ENCODE measurements at regions not wholly inside any gene's neighbourhood (a gene's known extent, or its start where the extent isn't known, plus 50 kb on each side); places are given as distances from the start of the nearest gene placed in this dataset.

DNA sequence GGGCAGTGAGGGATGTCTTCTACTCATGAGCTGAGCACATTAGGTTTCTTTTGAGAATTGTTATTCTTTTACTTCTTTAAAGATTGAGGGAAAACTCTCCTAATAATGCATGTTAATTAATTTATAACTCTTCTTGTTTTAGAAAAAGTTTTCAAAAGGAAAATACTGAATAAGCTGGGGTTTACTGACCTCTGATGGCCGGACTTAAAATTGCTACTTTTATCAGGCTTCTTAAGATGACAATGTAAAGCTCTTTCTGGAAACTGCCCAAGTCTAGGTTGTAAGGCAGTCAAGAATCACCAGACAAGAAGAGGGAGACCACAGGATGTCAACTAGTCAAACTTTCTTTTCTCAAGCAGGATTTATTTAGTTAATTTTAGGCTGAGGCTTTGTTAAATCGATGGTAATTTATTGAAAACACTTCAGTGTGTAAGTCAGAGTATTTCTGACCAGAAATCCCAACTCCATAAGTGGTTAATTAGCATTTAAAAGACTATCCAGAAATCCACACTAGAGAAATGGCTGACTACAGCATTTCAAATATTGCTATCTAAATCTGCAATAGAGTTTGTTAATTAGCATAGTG is 82.1 kb downstream of the AVPR1A start:
- Histone ChIP-seq H3K4me1 (ENCODE audit: control insufficient read depth in 5 of 5, insufficient read depth in 5 of 5, low read length in 5 of 5) (peaks cover 0 to 3% (median 1%) of the 10 kb centered on the region in 5 donors), H3K27ac (ENCODE audit: low read depth in 1 of 2, low read length in 1 of 2) (no peak overlapping the region), H3K9ac (ENCODE audit: insufficient read depth in 1 of 2, low read length in 2 of 2) (no peak overlapping the region), H3K36me3 (ENCODE audit: control insufficient read depth in 4 of 4, insufficient read depth in 4 of 4, low read length in 4 of 4) (no peaks in the 10 kb centered on the region), H3K9me3 (ENCODE audit: control insufficient read depth in 4 of 4, insufficient read depth in 3 of 4, low read length in 3 of 4) (no peaks in the 10 kb centered on the region), H3K27me3 (ENCODE audit: control insufficient read depth in 3 of 3, insufficient read depth in 3 of 3, low read length in 2 of 3) (peaks cover 0 to 40% (median 0%) of the 10 kb centered on the region in 3 donors), H3K4me3 (no peak overlapping the region)
- ATAC-seq (ENCODE audit: insufficient read depth, low FRiP score), result no peak
- 3 to 5% methylated on average over 2 of the region's 2 CpGs for WGBS, 2 donors
- TF ChIP-seq, protein P1, sequence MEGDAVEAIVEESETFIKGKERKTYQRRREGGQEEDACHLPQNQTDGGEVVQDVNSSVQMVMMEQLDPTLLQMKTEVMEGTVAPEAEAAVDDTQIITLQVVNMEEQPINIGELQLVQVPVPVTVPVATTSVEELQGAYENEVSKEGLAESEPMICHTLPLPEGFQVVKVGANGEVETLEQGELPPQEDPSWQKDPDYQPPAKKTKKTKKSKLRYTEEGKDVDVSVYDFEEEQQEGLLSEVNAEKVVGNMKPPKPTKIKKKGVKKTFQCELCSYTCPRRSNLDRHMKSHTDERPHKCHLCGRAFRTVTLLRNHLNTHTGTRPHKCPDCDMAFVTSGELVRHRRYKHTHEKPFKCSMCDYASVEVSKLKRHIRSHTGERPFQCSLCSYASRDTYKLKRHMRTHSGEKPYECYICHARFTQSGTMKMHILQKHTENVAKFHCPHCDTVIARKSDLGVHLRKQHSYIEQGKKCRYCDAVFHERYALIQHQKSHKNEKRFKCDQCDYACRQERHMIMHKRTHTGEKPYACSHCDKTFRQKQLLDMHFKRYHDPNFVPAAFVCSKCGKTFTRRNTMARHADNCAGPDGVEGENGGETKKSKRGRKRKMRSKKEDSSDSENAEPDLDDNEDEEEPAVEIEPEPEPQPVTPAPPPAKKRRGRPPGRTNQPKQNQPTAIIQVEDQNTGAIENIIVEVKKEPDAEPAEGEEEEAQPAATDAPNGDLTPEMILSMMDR (IDR thresholded peaks at IDR 0.05; ENCODE audit: control extremely low read depth, extremely low read depth), result peak; percentile 12
- peak in 2 of 3 donors; percentile 74 to 88 for DNase-seq

DNA sequence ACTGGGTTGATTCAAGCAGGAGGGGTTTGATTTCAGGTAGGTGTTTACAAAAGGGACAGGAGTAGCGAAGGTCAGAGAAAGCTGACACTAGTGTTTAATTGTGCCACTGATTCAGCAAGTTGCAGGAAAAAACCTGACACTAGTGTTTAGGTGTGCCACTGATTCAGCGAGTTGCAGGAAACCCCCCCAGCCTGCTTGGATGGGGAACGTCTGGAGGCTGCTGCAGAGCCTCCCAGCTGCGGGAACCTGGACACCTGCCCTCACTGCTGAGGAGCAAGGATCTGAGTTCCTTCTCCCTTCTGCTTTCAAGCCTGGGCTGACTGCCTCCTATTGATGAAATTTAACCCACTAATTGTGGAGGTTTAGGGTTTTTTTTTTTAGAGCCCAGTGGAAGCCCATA is 84.2 kb downstream of the AVPR1A start:
- Histone ChIP-seq H3K27me3 (ENCODE audit: control insufficient read depth in 3 of 3, insufficient read depth in 3 of 3, low read length in 2 of 3) (peaks cover 0 to 46% (median 0%) of the 10 kb centered on the region in 3 donors), H3K4me1 (ENCODE audit: control insufficient read depth in 5 of 5, insufficient read depth in 5 of 5, low read length in 5 of 5) (peaks cover 0 to 3% (median 1%) of the 10 kb centered on the region in 5 donors), H3K9me3 (ENCODE audit: control insufficient read depth in 4 of 4, insufficient read depth in 3 of 4, low read length in 3 of 4) (no peaks in the 10 kb centered on the region), H3K4me3 (no peak overlapping the region), H3K27ac (ENCODE audit: low read depth in 1 of 2, low read length in 1 of 2) (no peak overlapping the region), H3K9ac (ENCODE audit: insufficient read depth in 1 of 2, low read length in 2 of 2) (no peak overlapping the region), H3K36me3 (ENCODE audit: control insufficient read depth in 4 of 4, insufficient read depth in 4 of 4, low read length in 4 of 4) (no peaks in the 10 kb centered on the region)
- WGBS, 2 donors, result 27 to 37% methylated on average over 4 of the region's 4 CpGs
- DNase-seq (no peak), ATAC-seq (ENCODE audit: insufficient read depth, low FRiP score) (no peak)
- TF ChIP-seq, protein P1 (IDR thresholded peaks at IDR 0.05; ENCODE audit: control extremely low read depth, extremely low read depth), result no peak

DNA sequence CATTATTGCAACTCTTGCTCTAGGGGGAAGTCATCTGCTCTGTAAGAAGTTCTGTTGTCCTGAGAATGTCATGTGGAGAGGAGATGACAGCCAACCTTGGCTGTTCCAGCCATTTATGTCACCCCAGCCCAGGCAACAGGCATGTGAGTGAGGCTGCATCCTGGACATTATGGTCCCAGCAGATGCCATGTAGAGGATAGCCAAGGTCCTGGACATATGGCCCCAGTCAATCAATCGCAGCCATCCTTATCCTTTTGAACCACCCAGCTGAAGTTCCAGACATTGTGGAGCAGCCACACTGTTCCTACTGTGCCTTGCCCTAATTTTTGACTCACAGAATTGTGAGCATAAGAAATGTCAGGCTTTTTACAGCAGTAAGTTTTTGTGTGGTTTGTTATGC is 84.9 kb downstream of the AVPR1A start:
- no peak for DNase-seq

More for the DNA sequence above, 84.9 kb downstream of the AVPR1A start:
- TF ChIP-seq, protein P1 (IDR thresholded peaks at IDR 0.05; ENCODE audit: control extremely low read depth, extremely low read depth), result no peak
- no peak for ATAC-seq (ENCODE audit: insufficient read depth, low FRiP score)
- Histone ChIP-seq H3K27ac (ENCODE audit: low read depth in 1 of 2, low read length in 1 of 2) (no peak overlapping the region), H3K4me3 (no peak overlapping the region), H3K9ac (ENCODE audit: insufficient read depth in 1 of 2, low read length in 2 of 2) (no peak overlapping the region), H3K36me3 (ENCODE audit: control insufficient read depth in 4 of 4, insufficient read depth in 4 of 4, low read length in 4 of 4) (no peaks in the 10 kb centered on the region), H3K27me3 (ENCODE audit: control insufficient read depth in 3 of 3, insufficient read depth in 3 of 3, low read length in 2 of 3) (peaks cover 0 to 49% (median 0%) of the 10 kb centered on the region in 3 donors), H3K9me3 (ENCODE audit: control insufficient read depth in 4 of 4, insufficient read depth in 3 of 4, low read length in 3 of 4) (no peaks in the 10 kb centered on the region), H3K4me1 (ENCODE audit: control insufficient read depth in 5 of 5, insufficient read depth in 5 of 5, low read length in 5 of 5) (peaks cover 0 to 3% (median 1%) of the 10 kb centered on the region in 5 donors)
- 89 to 100% methylated on average over 1 of the region's 1 CpG for WGBS, 2 donors
